Fibroblast of skin of left biceps (primary cell): ENCODE measurements at regions not wholly inside any gene's neighbourhood (a gene's known extent, or its start where the extent isn't known, plus 50 kb on each side); places are given as distances from the start of the nearest gene placed in this dataset.
"Not testable (repeated sequence)": the region's sequence is repeated elsewhere in the genome, so short reads cannot be mapped to it uniquely, and the experiment has no call there.

ENCODE experiments used
- DNase-seq, 2 experiments: peaks; one replicate each; pipeline ENCODE4 v3.0.0-alpha.2; 2013; ENCODE audit warnings: low read depth in 2 of 2

DNA sequence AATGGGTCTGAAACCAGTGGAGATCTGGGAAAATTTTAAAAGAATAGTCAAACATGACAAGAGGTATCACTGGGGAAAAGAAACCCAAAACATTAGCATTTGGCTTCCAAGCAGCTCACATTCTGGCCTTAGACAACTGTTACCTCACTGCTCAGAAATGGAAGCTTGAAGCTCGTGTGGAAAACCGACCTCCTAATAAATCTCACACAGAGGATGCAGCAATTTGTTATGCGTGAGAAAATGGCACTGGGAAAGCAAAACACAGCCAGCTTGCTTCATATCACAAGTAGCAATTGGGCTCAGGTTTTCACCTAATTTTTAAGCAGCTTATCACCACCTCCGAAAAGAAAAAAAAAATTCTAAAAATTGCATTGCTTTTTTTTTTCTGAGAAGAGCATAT, 103.3 kb upstream of the TAS2R1 start:
- no peak for DNase-seq

DNA sequence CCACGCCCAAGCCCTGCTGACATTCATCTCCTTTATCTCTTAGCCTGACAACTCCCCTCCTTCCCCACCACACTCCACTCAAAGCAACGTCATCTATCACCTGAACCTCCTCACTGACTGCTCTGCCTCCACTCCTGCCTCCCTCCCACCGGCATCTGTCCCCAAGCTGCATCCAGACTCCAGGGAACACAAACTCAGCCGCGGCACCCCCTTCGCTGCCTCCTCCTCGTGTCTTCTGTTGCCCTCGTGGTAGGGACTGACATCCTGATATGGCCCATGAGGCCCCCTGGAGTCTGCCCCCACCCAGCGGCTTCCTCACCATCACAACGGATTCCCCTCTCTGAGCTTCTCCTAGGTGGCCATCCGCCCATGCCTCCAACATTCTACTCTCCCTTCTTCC, 101.0 kb upstream of the TAS2R1 start:
- no peak for DNase-seq

DNA sequence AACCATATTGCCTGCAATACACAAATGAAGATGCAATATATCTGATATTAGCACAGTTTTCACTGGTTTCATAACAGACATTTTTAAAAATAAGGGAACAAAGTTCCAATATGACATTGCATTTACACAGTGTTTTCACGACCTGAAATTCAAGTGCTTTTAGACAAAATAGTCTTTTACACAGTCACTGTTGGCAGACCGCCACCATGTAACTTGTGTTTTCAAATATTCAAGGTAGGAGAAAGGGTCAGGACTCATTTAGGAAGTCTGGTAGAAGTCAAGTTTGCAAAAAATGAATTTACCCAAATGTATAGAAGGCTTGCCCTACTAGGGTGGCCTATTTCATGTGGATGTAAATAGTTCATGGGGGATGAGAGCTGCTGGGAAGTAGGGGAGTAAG, 98.1 kb upstream of the TAS2R1 start:
- DNase-seq: no peak

DNA sequence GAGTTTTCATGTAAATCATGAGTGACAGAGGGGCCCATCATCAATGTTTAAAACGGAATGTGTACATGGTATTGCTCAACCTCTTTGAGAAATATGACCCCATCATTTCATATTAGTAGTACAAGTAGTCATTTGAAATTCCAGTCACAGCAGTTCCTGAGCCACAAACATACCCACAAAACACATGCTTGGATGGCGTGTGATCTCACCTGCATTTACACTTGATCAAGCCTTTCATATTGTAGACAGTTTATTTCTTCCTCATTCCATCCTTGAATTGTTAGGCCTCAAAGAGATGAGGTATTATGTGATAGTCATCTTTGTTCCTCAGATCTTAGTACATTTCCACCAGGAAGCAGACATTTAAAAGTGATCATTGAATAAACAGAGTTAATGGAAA, 96.8 kb upstream of the TAS2R1 start:
- DNase-seq: no peak

DNA sequence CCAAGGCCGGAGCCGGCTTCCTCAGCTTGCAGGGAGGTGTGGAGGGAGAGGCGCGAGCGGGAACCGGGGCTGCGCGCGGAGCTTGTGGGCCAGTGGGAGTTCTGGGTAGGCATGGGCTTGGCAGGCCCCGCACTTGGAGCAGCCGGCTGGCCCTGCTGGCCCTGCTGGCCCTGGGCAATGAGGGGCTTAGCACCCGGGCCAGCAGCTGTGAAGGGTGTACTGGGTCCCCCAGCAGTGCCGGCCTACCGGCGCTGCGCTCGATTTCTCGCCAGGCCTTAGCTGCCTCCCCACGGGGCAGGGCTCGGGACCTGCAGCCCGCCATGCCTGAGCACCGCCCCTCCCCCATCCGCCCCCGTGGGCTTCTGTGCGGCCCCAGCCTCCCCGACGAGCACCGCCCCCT, 95.1 kb upstream of the TAS2R1 start:
- DNase-seq: not testable (repeated sequence)

DNA sequence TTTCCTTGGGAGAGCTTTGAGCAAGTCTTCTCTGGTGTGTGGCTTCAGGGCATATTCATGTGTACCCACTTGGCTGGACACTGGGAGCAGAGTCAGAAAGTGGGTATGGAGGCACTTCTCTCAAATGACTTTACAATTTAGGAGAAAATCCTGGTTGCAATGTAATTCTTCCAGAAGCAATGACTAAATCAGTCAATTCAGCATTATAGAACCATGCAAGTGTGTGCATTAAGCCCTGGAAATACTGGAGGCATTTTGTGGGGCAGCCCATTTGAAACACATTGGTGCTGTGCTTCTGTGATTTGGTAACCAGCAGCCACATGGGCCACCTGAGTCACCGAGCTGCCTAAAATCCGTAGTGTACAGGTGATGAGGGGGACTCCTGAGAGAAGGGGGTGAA, 94.6 kb upstream of the TAS2R1 start:
- DNase-seq: no peak

DNA sequence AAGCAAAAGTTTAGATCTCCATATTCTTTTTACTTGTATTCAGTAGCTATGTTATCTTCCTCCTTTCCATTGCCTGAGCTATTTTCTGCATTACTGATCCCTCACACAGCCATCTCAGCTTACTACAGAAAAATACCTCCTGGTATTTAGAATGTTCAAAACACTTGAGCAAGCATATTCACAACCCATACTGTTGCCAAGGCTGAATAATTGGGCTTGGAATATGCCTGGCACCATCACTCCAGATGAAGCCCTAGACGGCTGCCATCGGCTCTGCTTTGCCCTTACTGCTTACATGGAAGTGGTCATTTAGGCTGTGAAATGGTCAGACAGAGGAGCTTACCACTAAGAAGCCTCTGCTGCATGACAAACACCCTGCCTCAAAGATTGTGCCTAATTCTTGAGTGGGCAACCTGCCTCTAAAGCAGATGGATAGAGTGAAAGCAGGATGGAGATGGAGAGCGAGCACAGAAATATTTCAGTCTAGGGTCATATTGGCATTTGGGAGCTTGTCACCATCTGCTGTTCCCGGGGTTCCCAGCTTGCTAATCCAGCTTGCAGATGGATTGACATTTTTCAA, 92.5 kb upstream of the TAS2R1 start:
- no peak for DNase-seq

DNA sequence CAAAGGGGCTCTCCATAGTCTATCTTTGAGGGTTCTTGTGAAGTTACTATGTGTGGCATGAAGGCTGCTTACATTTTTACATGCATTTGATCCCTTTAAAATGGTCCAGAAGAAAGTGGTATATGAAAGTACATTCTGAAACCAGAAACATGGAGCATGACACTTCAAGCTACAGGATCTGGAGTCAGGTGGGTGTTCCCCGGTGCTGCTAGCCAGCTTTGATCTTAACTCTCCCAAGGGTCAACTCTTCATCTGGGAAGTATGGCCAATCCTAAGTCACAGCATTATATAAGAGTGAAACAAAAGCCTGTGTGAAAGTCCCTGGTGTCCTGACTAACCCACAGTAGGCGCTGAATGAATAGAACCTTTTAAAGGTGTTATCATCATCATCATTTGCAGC, 91.0 kb upstream of the TAS2R1 start:
- no peak for DNase-seq

DNA sequence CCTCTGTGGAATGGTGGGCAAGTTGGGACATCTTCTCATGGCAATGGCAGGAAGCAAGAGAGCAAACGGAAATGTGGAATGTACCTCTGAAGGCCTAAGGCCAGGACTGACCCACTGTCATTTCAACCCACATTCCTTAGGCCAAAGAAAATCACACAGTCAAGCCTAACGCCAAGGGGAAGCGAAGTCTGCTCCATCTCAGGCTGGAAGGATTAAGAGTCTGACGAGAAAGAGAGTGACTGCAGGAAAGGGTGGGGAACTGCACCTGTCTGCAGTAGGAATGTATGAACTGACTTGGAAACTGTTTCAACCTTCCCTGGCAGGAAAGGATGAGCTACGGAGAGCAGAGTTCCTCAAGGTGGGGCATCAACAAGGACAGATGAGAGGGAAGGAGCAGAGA, 90.2 kb upstream of the TAS2R1 start:
- no peak for DNase-seq

DNA sequence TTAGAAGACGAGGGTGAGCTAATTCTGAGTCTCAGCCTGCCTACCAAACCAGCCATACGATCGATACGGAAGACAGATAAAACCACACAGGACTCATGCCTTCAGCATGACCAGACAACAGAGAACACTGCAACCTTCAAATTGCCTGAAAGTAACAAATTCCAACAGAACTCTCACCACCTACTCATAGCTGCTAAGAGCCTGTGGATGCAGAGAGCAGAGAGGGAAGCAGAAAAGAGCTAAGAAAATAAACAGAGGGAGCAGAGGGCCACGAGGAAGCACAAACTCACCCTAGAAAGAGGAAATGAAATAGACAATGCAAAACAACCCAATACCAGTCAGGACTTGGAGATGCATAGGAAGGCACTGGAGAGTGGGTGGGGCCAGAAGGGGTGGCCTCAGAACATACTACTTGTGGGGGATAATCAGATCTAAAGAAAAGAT, 86.7 kb upstream of the TAS2R1 start:
- DNase-seq: peak; percentile 23 to 40

DNA sequence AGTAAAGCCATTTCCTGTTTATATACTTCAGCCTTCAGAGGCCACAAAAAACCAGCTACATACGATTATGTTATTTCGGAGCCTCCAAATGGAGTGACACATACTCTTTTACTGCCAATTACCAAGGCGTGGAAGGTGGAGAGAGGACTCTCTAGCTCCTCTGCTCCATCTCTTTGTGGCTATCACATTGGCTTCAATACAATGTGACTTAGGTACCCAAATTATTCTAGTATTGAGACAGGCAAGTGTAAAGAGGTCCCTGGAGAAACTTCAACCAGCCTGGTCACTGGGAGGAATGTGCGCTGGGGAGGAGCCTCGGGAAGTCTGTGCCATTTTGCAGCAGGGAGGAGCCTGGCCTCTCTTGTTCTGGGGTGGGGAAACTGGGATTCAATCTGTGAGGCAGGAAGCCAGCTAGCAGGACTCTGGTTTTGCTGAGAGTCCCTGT, 85.8 kb upstream of the TAS2R1 start:
- no peak for DNase-seq

DNA sequence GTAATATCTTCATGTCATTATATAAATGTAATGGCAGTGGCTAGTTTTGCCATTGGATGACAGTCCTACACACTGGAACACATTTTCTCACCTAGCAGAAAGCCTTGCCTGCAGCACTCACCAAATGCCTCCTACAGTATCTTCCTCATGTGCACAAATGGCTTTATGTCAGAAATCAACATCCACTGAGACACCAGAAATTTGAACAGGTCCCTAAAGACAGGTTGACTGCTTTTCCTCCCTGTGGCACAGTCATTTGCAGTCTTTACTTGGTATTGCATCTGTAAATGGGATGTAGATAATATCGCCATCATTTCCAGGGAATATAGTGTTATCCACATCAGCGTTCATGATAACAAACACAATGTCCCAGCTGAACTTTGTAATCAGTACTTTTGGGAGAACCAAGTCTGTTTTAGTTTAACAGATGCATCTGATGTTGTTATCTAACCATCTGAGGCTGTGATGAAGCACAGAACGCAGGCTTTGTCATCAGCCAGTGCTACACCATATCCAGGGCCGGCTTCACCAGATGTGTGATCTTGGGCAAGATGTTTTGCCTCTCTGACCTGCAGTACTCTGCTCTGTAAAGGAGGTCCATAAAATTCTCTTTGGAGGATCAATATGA, 83.9 kb upstream of the TAS2R1 start:
- DNase-seq: no peak

DNA sequence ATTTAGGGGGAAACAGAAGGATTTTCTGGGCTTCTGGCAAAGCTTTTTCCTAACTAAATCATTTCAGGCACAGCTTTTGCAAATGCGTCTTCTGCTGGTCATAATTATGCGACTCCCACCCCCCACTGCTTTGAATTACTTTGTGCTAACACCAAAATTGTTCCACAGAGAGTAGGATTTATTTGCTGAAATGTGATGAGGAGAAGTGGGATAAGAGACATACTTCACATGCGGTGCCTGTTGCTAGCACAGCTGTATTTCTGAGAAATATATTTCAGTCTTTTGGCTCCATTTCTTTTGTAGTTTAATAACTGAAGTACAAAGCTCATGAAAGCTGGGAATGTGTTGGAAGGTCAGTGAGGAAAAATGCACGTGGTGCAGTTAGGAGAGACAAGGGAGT, 83.2 kb upstream of the TAS2R1 start:
- DNase-seq: peak; percentile 61 to 66

DNA sequence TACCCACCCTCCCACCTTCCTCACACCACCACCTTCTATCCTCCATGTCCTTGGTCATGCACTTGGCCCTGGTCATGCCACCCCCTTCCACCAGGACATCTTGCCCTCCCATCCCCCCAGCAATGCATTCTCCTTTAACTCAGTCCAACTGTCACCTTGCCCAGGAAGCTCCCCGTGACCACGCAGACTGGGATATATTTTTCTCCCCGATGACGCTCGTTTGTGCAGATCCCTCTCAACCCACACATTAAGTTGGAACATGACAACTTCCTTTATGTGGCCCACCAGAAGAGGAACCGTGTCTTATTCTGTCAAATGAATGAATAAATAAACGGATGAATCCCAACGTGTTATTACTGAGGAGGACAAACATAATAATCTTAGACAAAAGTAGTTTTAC, 82.8 kb upstream of the TAS2R1 start:
- no peak for DNase-seq

DNA sequence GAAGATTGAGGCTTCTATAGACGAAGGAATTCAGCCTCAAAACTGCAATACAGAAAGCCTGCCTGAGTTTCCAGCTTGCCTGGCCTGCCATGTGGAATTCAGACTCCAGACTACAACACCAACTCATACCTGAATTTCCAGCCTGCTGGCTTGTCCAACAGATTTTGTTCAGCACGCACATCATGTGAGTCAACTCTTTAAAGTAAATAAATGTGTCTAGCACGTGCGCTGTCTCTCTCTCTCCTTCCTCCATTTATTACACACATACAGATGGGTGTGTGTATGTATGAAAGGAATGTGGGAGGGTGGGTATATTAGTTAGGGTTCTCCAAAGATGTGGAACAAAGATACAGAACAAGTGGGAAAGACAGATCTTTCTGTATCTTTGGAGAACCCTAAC, 82.4 kb upstream of the TAS2R1 start:
- DNase-seq: peak; percentile 83 to 84

DNA sequence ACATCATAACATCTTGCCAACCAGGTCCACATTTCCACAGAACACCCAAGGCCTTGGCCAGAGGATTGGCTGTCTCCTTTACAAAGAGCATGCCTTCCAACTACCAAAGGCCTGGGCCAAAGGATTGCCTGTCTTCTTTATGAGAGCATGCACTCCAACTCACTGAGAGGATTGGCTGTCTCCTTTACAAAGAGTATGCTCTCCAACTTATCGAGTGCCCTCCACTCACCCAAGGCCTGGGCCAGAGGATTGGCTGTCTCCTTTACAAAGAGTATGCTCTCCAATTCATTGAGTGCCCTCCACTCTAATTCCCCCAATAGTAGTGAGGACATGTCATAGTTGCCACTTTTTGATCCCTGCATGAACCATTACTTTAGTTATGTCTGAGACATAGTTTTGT, 79.9 kb upstream of the TAS2R1 start:
- DNase-seq: no peak

DNA sequence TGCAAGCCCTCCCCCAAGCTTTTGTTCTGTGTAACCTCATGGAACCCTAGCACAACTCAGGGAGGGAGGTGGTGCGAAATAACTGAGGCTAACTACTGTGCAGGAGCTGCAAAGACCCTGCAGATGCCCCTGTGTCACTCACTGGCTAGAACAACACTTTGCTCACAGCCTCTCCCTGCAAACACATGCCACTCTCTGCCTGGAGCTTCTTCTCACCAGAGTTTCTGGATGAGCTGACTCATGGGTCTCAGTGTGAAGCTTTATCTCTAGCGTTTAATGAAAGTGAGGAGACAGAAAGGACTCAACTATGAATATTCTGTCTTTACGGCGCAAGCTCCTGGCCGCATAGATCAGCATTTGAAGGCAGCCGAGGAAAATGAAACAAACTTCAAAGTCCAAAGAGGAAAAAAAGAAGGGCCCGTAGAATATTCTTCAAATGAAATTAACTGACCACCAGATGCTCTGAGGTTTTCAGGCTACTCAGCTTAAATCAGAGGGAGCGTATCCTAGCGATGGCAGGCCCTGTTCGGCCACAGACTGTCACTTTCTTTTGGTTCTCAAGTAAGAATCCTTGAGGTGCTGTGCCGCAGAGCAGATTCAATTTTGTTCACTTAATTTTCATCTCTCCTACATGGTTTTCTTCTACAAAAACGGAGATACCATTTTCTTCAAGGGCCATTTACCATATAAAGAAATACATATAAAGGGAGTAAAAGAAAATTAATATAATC, 77.7 kb upstream of the TAS2R1 start:
- no peak for DNase-seq

DNA sequence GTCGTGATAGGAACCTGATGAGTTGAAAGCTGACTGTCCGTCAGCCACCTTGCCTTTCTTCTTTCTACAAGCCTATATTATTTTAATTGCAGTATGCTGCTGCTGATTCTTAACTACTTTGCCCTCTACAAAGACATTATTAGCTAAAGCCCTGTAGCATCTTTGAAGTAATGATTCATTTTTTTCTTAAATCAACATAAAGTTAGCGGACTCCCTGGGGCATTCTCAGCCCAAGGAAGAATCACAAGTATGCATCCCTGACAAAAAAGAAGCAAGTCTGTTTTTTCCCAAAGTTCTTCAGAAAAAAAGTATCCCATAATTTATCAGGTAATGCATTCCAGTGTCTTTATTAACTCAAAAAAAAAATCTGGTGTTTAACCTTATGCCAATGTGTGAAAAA, 69.5 kb upstream of the TAS2R1 start:
- no peak for DNase-seq

DNA sequence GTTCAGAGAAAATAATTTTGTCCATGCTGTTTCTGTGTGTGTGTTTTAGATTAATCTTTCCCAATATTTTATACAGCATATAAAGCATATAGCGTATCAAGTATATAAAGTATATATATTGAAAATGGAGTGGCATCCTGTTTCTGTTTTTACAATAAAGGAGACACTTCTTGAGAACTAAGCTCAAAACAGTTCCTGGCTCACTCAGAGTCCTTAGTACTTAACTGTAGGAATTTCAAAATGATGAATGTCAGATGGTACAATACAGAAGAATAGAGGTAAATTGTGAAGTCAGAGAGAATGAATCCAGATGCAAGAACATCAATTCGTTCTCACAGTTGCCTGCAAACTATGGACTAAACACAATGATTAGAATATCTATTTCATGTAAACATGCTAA, 68.7 kb upstream of the TAS2R1 start:
- no peak for DNase-seq

DNA sequence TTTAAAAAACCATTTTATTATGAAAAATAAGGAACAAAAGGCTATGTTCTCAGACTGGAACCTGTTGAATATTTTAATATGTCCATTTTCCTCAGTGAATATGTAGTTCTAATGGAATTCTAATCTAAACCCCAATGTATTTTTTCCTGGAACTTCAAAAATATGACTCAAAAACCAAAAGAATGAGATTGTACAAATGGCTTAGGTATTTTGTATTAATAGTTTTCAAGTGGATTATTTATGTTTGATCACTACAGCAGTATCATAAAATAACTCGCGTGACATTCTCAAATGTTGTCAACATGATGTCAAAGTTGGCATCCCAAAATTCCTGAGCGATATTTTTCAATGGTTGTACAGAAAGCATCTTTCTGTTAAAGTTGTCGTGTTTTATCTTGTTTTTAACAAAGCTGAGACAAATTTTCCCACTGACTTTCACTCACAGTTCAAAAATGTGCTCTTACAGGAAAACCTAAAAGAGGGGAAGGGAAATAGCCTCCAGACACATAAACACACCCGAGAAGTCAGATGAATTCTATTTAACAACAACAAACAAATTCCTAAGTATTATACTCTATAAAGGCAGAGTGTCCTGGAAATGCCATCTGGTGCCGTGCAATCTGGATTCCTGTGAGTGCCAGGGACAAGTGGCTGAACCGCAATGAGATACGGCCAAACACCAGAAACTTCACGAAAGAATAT, 68.1 kb upstream of the TAS2R1 start:
- no peak for DNase-seq

DNA sequence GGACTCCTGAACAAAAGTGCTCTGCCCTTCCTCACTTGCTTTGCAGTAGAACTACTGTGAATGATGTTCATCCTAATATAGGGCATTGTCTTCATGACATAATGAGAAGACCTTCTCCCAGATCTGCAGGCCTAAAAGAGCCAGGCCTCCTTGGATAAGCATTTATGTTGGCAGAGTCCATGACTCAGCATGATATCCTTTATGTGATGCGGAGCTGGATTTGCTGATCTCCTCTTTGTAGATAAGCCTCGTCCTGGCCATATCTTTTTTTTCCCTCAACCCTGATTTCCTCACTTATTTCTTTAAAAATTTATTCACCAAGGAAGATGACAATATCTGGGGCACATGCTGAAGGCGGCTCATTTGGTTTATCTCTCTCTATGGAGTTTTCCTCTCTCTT, 62.4 kb upstream of the TAS2R1 start:
- no peak for DNase-seq

DNA sequence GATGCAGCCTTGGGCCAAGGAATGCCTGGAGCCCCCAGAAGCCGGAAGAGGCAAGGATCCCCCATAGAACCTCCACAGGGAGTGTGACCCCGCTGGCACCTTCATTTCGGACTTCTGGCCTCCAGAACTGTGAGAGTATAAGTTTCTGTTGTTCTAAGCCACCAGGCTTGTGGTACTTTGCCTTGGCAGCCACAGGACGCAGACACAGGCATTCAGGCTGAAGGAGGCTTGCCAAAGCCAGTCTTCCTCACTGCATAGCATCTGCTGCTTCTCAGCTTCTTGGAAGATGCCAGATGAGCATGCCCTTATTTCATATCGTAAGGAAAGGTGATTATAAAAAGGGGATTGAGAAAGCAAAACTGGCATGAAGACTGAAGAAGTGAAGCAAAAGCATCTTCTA, 61.1 kb upstream of the TAS2R1 start:
- DNase-seq: no peak

DNA sequence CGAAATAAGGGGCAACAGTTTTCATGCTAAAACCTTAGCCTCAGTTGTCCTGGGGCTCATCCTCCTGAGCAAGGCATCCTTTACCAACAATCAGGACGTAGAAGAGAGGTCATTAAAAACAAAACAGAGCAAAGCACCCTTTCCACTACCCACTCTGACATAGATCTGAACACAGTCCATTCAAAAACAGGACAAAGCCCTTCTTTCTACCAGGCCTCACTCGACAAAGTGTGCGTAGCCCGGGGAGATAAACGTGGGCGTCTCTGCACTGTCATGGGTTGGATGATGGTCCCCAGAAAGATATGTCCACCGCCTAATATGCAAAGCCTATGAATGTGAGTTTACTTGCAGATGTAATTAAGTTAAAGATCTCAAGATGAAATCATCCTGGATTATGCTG, 60.6 kb upstream of the TAS2R1 start:
- no peak for DNase-seq
